HAP-1 (cell line): ENCODE measurements at regions not wholly inside any gene's neighbourhood (a gene's known extent, or its start where the extent isn't known, plus 50 kb on each side); places are given as distances from the start of the nearest gene placed in this dataset.

Experiments used
- DNase-seq, 2 experiments: peaks; one replicate each; pipeline ENCODE4 v3.0.0-alpha.2; 2016 to 2020; ENCODE audit warnings: low spot score in 2 of 2
- H3K27me3 ChIP-seq: fragments of 250-450 bp; sonication (Bioruptor Pico); 2 replicates; pipeline ENCODE4 v1.5.1; 2020; ENCODE audit warnings: low read depth, mild to moderate bottlenecking, moderate library complexity
- H3K36me3 ChIP-seq: fragments of 250-450 bp; sonication (Bioruptor Pico); replicated peaks from 2 replicates; pipeline ENCODE4 v1.5.1; 2020; ENCODE audit warnings: mild to moderate bottlenecking
- H3K4me1 ChIP-seq: fragments of 250-450 bp; sonication (Bioruptor Pico); 2 replicates; pipeline ENCODE4 v1.5.1; 2020; ENCODE audit warnings: mild to moderate bottlenecking
- H3K4me3 ChIP-seq: fragments of 250-450 bp; sonication (Bioruptor Pico); 2 replicates; pipeline ENCODE4 v1.5.1; 2020; ENCODE audit warnings: mild to moderate bottlenecking, moderate library complexity
- H3K9me3 ChIP-seq: fragments of 250-450 bp; sonication (Bioruptor Pico); 2 replicates; pipeline ENCODE4 v1.5.1; 2020; ENCODE audit warnings: mild to moderate bottlenecking, moderate library complexity
- in situ Hi-C: fragments of 300-500 bp; cut with MboI; formaldehyde crosslinking; loops from 3 replicates; pipeline ENCODE4 v1.14.3; 2020; ENCODE audit warnings: low sequenced_read_pairs, inconsistent platforms, mixed read lengths

- H3K4me1 ChIP-seq, result no peaks in the 10 kb centered on the region
- in situ Hi-C loops, result no loop called here
- no peak for DNase-seq
- H3K36me3 ChIP-seq, result no peaks in the 10 kb centered on the region
- no peak overlapping the region for H3K4me3 ChIP-seq
- peaks cover 2% of the 10 kb centered on the region; the same call in 1 of the 2 replicates for H3K9me3 ChIP-seq
- no peaks in the 10 kb centered on the region for H3K27me3 ChIP-seq
These were observed 622.3 kb downstream of the MTRR start for GRCh38 chr5:8491254-8491653.

GRCh38 chr5:8493176-8493575 is 624.2 kb downstream of the MTRR start:
- in situ Hi-C loops, result no loop called here
- Histone ChIP-seq H3K9me3 (peaks cover 2% of the 10 kb centered on the region; the same call in 1 of the 2 replicates), H3K4me3 (no peak overlapping the region)

GRCh38 chr5:8500426-8500825 is 631.5 kb downstream of the MTRR start:
- no peaks in the 10 kb centered on the region for H3K36me3 ChIP-seq
- no peak overlapping the region for H3K4me3 ChIP-seq
- H3K4me1 ChIP-seq, result no peaks in the 10 kb centered on the region
- in situ Hi-C loops, result no loop called here
- H3K9me3 ChIP-seq, result no peaks in the 10 kb centered on the region
- H3K27me3 ChIP-seq, result no peaks in the 10 kb centered on the region
- no peak for DNase-seq

More at GRCh38 chr5:8493176-8493575, 624.2 kb downstream of the MTRR start:
- Histone ChIP-seq H3K36me3 (no peaks in the 10 kb centered on the region), H3K27me3 (no peaks in the 10 kb centered on the region), H3K4me1 (no peaks in the 10 kb centered on the region)
- DNase-seq, result no peak

GRCh38 chr5:8505196-8505595 is 636.2 kb downstream of the MTRR start:
- no peak for DNase-seq
- Histone ChIP-seq H3K4me1 (no peaks in the 10 kb centered on the region), H3K27me3 (no peaks in the 10 kb centered on the region), H3K36me3 (no peaks in the 10 kb centered on the region), H3K4me3 (no peak overlapping the region), H3K9me3 (no peaks in the 10 kb centered on the region)
- in situ Hi-C loops, result no loop called here

- in situ Hi-C loops, result no loop called here
- Histone ChIP-seq H3K4me1 (no peaks in the 10 kb centered on the region), H3K36me3 (no peaks in the 10 kb centered on the region), H3K27me3 (no peaks in the 10 kb centered on the region), H3K4me3 (no peak overlapping the region), H3K9me3 (no peaks in the 10 kb centered on the region)
- DNase-seq, result no peak
These were observed 639.3 kb downstream of the MTRR start for GRCh38 chr5:8508231-8508630.

GRCh38 chr5:8516356-8516755 is 647.4 kb downstream of the MTRR start:
- Histone ChIP-seq H3K4me3 (no peak overlapping the region), H3K36me3 (no peaks in the 10 kb centered on the region), H3K9me3 (no peaks in the 10 kb centered on the region), H3K4me1 (no peaks in the 10 kb centered on the region), H3K27me3 (no peaks in the 10 kb centered on the region)
- in situ Hi-C loops, result no loop called here
- DNase-seq, result no peak

GRCh38 chr5:8517456-8517855 is 648.5 kb downstream of the MTRR start:
- H3K27me3 ChIP-seq, result no peaks in the 10 kb centered on the region
- no peak overlapping the region for H3K4me3 ChIP-seq
- no peaks in the 10 kb centered on the region for H3K9me3 ChIP-seq
- no peak for DNase-seq
- in situ Hi-C loops, result no loop called here
- H3K4me1 ChIP-seq, result no peaks in the 10 kb centered on the region
- no peaks in the 10 kb centered on the region for H3K36me3 ChIP-seq

GRCh38 chr5:8520917-8521316 is 652.0 kb downstream of the MTRR start:
- Histone ChIP-seq H3K9me3 (no peaks in the 10 kb centered on the region), H3K36me3 (no peaks in the 10 kb centered on the region), H3K27me3 (no peaks in the 10 kb centered on the region), H3K4me3 (no peak overlapping the region), H3K4me1 (no peaks in the 10 kb centered on the region)
- in situ Hi-C loops, result no loop called here
- no peak for DNase-seq

- in situ Hi-C loops, result no loop called here
- Histone ChIP-seq H3K4me3 (no peak overlapping the region), H3K27me3 (no peaks in the 10 kb centered on the region), H3K4me1 (no peaks in the 10 kb centered on the region), H3K36me3 (no peaks in the 10 kb centered on the region), H3K9me3 (no peaks in the 10 kb centered on the region)
- DNase-seq, result no peak
These were observed 653.0 kb downstream of the MTRR start for GRCh38 chr5:8521991-8522390.

- in situ Hi-C loops, result no loop called here
- Histone ChIP-seq H3K27me3 (no peaks in the 10 kb centered on the region), H3K4me3 (no peak overlapping the region), H3K36me3 (no peaks in the 10 kb centered on the region), H3K4me1 (no peaks in the 10 kb centered on the region), H3K9me3 (no peaks in the 10 kb centered on the region)
- DNase-seq, result no peak
These were observed 653.7 kb downstream of the MTRR start for GRCh38 chr5:8522646-8523045.

GRCh38 chr5:8523501-8523900 is 654.6 kb downstream of the MTRR start:
- Histone ChIP-seq H3K4me3 (no peak overlapping the region), H3K9me3 (no peaks in the 10 kb centered on the region), H3K4me1 (no peaks in the 10 kb centered on the region), H3K27me3 (no peaks in the 10 kb centered on the region), H3K36me3 (no peaks in the 10 kb centered on the region)
- DNase-seq, result no peak
- in situ Hi-C loops, result no loop called here

GRCh38 chr5:8525819-8526218 is 656.9 kb downstream of the MTRR start:
- Histone ChIP-seq H3K4me1 (no peaks in the 10 kb centered on the region), H3K4me3 (no peak overlapping the region), H3K9me3 (no peaks in the 10 kb centered on the region), H3K27me3 (no peaks in the 10 kb centered on the region), H3K36me3 (no peaks in the 10 kb centered on the region)
- in situ Hi-C loops, result no loop called here
- no peak for DNase-seq

GRCh38 chr5:8528106-8528505 is 659.2 kb downstream of the MTRR start:
- no peak for DNase-seq
- in situ Hi-C loops, result no loop called here
- H3K4me1 ChIP-seq, result no peaks in the 10 kb centered on the region
- no peaks in the 10 kb centered on the region for H3K36me3 ChIP-seq
- no peaks in the 10 kb centered on the region for H3K9me3 ChIP-seq
- no peak overlapping the region for H3K4me3 ChIP-seq
- no peaks in the 10 kb centered on the region for H3K27me3 ChIP-seq

- DNase-seq, result no peak
- in situ Hi-C loops, result no loop called here
- Histone ChIP-seq H3K9me3 (no peaks in the 10 kb centered on the region), H3K27me3 (no peaks in the 10 kb centered on the region), H3K4me3 (no peak overlapping the region), H3K36me3 (no peaks in the 10 kb centered on the region), H3K4me1 (no peaks in the 10 kb centered on the region)
These were observed 669.9 kb downstream of the MTRR start for GRCh38 chr5:8538821-8539220.

- Histone ChIP-seq H3K36me3 (no peaks in the 10 kb centered on the region), H3K4me3 (no peak overlapping the region), H3K9me3 (no peaks in the 10 kb centered on the region), H3K27me3 (no peaks in the 10 kb centered on the region), H3K4me1 (no peaks in the 10 kb centered on the region)
- no peak for DNase-seq
- in situ Hi-C loops, result no loop called here
These were observed 671.4 kb downstream of the MTRR start for GRCh38 chr5:8540317-8540716.
